Ascending aorta (tissue), 2 donors: ENCODE measurements at regions not wholly inside any gene's neighbourhood (a gene's known extent, or its start where the extent isn't known, plus 50 kb on each side); places are given as distances from the start of the nearest gene placed in this dataset.
"Not testable (repeated sequence)": the region's sequence is repeated elsewhere in the genome, so short reads cannot be mapped to it uniquely, and the experiment has no call there.

ENCODE experiments used
- DNase-seq, 2 donors: peaks; one replicate each; pipeline ENCODE4 v3.0.0-alpha.2; 2019; ENCODE audit warnings: low spot score in 2 of 2
- H3K27ac ChIP-seq, 2 donors: fragments of 200-600 bp; sonication (generic); one replicate each; pipeline ENCODE4 v1.5.1; 2016 to 2017; ENCODE audit warnings: mild to moderate bottlenecking in 1 of 2
- H3K27me3 ChIP-seq: fragments of 200-600 bp; sonication (generic); one replicate; pipeline ENCODE4 v1.5.1; 2017
- H3K36me3 ChIP-seq, 2 donors: fragments of 200-600 bp; sonication (generic); one replicate each; pipeline ENCODE4 v1.5.1; 2016
- H3K4me1 ChIP-seq, 2 donors: fragments of 200-600 bp; sonication (generic); one replicate each; pipeline ENCODE4 v1.5.1; 2016 to 2017; ENCODE audit warnings: mild to moderate bottlenecking in 1 of 2
- H3K4me3 ChIP-seq, 2 donors: fragments of 200-600 bp; sonication (generic); one replicate each; pipeline ENCODE4 v1.5.1; 2016 to 2017; ENCODE audit warnings: mild to moderate bottlenecking in 1 of 2
- H3K9me3 ChIP-seq, 2 donors: fragments of 200-600 bp; sonication (generic); one replicate each; pipeline ENCODE4 v1.5.1; 2016
- CTCF ChIP-seq, 3 experiments: fragments of 200-600 bp in 2 of 3; fragments of 450-650 bp in 1 of 3; sonication (generic) in 2 of 3; IDR thresholded peaks; one replicate each; pipeline ENCODE4 v1.5.1; 2016 to 2019; ENCODE audit warnings: antibody characterized with exemption in 3 of 3, mild to moderate bottlenecking in 1 of 3, moderate library complexity in 1 of 3
- intact Hi-C: fragments of 100-400 bp; cut with DNase I; formaldehyde crosslinking; loops from one replicate; pipeline ENCODE4 v1.15.1; 2023

- no peak overlapping the region for H3K4me3 ChIP-seq
- no peaks in the 10 kb centered on the region for H3K4me1 ChIP-seq
Observed at GRCh38 chr1:83493633-83494032, 505.3 kb downstream of the TTLL7 start.

GRCh38 chr1:83491930-83492329 lies 507.0 kb downstream of the TTLL7 start:
- DNase-seq, result no peak
- intact Hi-C loops, result no loop called here
- TF ChIP-seq CTCF (IDR thresholded peaks at IDR 0.05), result no peak
- no peaks in the 10 kb centered on the region for H3K27me3 ChIP-seq
- no peaks in the 10 kb centered on the region for H3K9me3 ChIP-seq
- no peak overlapping the region for H3K4me3 ChIP-seq
- no peaks in the 10 kb centered on the region for H3K36me3 ChIP-seq
- no peak overlapping the region for H3K27ac ChIP-seq
- no peaks in the 10 kb centered on the region for H3K4me1 ChIP-seq

More at GRCh38 chr1:83493633-83494032, 505.3 kb downstream of the TTLL7 start:
- H3K27ac ChIP-seq, result no peak overlapping the region
- no peak for TF ChIP-seq CTCF (IDR thresholded peaks at IDR 0.05)
- H3K36me3 ChIP-seq, result no peaks in the 10 kb centered on the region
- no peak for DNase-seq
- H3K27me3 ChIP-seq, result no peaks in the 10 kb centered on the region
- H3K9me3 ChIP-seq, result no peaks in the 10 kb centered on the region
- intact Hi-C loops, result no loop called here

- no peak overlapping the region for H3K27ac ChIP-seq
- no peak overlapping the region for H3K4me3 ChIP-seq
- no peaks in the 10 kb centered on the region for H3K27me3 ChIP-seq
- H3K9me3 ChIP-seq, result no peaks in the 10 kb centered on the region
- TF ChIP-seq CTCF (IDR thresholded peaks at IDR 0.05), result no peak
- intact Hi-C loops, result no loop called here
- no peak for DNase-seq
- H3K4me1 ChIP-seq, result no peaks in the 10 kb centered on the region
- no peaks in the 10 kb centered on the region for H3K36me3 ChIP-seq
Observed at GRCh38 chr1:83490988-83491387, 507.9 kb downstream of the TTLL7 start.

DNA sequence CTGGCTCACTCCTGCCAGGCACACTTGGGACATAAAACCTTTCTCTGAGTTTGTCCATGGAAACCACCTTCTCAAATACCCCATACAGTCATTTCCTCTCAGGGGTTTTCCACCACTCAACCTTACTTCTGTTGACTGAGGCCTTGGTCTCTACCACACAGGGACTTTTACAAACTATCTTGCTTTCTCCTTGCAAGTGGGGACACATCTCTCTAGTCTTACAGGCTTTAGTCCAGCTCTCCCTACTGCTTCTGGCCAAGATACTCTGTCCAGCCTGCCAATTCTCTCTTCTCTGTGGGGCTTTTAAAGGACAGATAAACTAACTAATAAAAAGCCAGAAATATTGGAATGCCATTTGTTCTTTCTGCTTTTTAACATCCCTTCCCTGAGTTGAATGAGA lies 510.8 kb downstream of the TTLL7 start:
- H3K4me1 ChIP-seq, intact Hi-C loops, H3K27ac ChIP-seq, H3K4me3 ChIP-seq, DNase-seq, H3K9me3 ChIP-seq, H3K27me3 ChIP-seq, H3K36me3 ChIP-seq: not testable (repeated sequence)

DNA sequence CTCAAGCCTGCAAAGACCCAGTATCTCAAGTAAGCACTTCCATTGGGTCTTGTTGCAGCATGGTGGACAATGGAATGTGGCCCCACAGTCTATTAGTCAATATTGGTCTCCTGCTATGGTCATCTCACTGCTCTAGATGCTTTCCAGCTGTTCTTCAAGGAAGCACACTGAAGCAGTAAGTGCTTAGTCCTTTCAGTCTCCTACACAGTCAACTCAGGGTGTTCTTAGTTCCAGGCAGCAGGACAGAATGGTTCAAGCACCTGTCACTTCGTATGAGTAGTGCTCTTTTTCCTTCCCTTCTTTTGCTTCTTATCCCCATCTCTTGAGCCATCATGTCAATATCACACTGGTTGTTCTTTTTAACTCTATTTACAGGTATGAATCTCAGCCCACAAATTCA lies 511.5 kb downstream of the TTLL7 start:
- DNase-seq, H3K9me3 ChIP-seq, H3K4me3 ChIP-seq, H3K4me1 ChIP-seq, intact Hi-C loops, H3K27me3 ChIP-seq, H3K36me3 ChIP-seq, H3K27ac ChIP-seq: not testable (repeated sequence)

DNA sequence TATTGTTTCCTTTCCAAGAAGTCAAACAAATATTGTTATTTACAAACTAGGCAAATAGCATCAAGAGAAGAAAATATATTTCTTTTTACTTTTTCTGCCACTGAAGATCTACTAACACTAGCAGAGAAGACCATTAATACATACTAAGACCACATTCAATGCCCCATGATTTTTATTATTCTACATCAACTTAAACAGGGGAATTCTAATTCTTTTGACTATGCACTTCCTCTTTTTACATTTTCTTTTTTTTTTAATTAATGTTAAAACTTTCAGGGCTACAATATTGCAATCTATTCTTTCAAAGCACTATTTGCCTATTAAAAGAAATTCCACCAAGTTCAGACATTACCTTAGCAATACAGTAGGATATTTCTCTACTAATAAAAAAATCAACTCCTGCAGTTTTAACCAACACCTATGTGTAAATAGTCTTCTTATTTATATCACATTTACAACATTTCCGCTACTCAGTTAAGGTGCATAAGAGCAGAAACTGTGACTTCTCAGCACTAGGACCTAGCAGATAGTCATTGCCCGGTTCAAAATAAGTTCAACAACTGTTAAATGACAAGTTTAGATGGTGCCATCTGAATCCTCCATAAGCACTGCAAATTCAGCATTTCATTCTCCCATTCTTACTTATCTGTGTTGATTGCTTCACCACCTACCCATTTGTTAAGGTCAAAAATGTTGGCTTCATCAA lies 513.5 kb downstream of the TTLL7 start:
- H3K4me3 ChIP-seq, DNase-seq, H3K27ac ChIP-seq, H3K27me3 ChIP-seq, H3K9me3 ChIP-seq, intact Hi-C loops, H3K36me3 ChIP-seq, H3K4me1 ChIP-seq: not testable (repeated sequence)

- H3K27me3 ChIP-seq, H3K4me3 ChIP-seq, H3K9me3 ChIP-seq, H3K36me3 ChIP-seq, intact Hi-C loops, H3K27ac ChIP-seq, H3K4me1 ChIP-seq, DNase-seq: not testable (repeated sequence)
Observed at GRCh38 chr1:83481284-83481683, 517.6 kb downstream of the TTLL7 start.

DNA sequence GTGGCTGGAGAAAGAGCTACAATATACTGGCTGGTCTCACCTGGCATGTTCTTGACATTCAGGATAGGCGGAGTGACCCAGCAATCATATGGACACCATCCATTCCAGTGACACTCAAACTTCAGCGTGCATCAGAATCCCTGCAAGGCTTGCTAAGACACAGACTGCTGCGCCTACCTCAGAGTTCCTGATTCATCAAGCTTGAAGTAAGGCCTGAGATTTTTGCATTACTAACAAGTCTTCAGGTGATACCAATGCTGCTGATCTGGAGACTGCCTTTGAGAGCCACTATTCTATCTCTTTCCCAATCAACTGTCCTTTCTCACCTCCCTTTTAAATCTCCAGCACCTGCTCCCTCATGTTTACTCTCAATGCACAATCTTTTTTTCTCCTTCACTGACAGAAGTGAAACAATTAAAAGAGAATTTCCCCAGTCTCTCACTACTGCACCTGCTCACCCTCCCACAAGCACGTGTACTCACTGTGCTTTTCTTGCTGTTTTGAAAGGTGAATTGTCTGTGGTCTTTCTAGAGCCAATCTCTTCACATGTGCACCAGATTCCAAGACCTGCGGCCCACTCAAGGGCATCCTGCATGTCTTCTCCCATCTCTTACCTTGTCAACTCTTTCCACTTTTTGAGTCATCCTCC lies 519.2 kb downstream of the TTLL7 start:
- H3K4me1 ChIP-seq, H3K27me3 ChIP-seq, H3K36me3 ChIP-seq, intact Hi-C loops, H3K27ac ChIP-seq, H3K4me3 ChIP-seq, DNase-seq, H3K9me3 ChIP-seq: not testable (repeated sequence)

GRCh38 chr1:83478127-83478526 lies 520.8 kb downstream of the TTLL7 start:
- H3K4me3 ChIP-seq, H3K4me1 ChIP-seq, intact Hi-C loops, H3K9me3 ChIP-seq, H3K27ac ChIP-seq, H3K27me3 ChIP-seq, H3K36me3 ChIP-seq, DNase-seq: not testable (repeated sequence)

- H3K27me3 ChIP-seq, DNase-seq, intact Hi-C loops, H3K9me3 ChIP-seq, H3K36me3 ChIP-seq, H3K4me1 ChIP-seq, H3K27ac ChIP-seq, H3K4me3 ChIP-seq: not testable (repeated sequence)
Observed at GRCh38 chr1:83476518-83476917, 522.4 kb downstream of the TTLL7 start.

DNA sequence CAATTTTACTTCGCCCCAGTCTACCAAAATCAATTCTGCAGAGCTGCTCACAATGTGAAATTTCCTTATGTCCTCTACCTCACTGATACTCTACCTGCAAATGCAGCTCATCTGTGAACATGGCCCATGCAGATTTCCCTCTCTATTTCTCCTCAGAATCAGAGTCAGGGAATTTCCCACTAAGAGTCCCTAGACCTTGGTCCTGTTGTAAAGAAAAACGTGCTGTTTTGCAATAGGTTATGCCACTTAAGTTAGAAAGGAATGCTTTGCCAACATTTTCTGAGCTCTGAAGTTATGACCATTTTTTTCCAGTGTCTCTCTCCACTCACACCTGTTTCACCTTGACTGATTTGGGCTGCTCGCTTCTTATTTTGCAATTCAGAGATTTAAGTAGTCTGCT lies 524.0 kb downstream of the TTLL7 start:
- H3K36me3 ChIP-seq, intact Hi-C loops, H3K4me1 ChIP-seq, DNase-seq, H3K9me3 ChIP-seq, H3K4me3 ChIP-seq, H3K27me3 ChIP-seq, H3K27ac ChIP-seq: not testable (repeated sequence)
